ENCODE measurements at regions not wholly inside any gene's neighbourhood (a gene's known extent, or its start where the extent isn't known, plus 50 kb on each side); places are given as distances from the start of the nearest gene placed in this dataset.

DNA sequence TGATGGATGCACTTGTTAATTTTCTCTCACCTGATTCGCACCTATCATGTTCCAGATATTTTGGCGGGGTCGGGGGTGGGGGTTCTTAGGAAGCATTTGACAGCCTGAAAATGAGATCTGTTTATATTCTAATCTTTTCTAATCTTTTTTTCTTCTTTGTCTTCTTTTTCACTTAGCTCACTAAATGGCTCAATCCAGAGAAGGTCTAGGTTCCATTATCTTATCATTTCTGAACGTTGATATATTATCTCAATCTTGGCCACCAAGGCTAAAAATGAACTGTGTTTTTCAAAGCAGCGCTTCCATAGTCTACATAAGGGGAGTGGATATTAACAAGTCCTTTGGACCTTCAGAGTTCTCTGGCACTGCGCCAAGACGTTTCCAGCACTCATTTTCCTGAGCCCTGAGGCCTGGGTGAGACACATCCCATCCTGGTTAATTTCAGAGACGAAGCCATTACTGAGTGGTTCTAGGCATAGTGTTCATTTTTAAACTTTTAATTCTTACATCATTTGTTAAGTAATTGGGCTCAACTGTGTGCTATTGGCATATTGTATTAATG, 229.0 kb downstream of the SOX11 start:
- no peak for DNase-seq

GRCh38 chr2:5923957-5924945, 232.1 kb downstream of the SOX11 start:
- DNase-seq: no peak

DNA sequence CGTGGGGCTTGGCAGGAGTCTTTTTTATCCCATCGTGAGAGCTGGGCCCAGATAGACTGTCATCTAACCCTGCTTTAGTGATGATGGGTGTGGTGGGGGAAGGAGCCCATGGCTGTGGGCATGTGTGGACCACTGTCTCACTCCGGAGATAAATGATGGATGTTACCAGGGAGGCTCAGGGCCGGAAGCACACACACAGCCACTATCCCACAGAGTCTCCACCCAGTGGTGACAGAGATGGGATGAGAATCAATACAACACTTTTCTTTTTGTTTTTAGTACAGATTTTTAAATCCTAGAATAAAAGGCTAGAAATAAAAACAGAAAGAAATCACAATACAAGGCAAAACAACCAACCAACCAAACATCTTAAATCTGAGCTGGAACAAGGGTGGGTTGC, 233.4 kb downstream of the SOX11 start:
- no peak for DNase-seq

DNA sequence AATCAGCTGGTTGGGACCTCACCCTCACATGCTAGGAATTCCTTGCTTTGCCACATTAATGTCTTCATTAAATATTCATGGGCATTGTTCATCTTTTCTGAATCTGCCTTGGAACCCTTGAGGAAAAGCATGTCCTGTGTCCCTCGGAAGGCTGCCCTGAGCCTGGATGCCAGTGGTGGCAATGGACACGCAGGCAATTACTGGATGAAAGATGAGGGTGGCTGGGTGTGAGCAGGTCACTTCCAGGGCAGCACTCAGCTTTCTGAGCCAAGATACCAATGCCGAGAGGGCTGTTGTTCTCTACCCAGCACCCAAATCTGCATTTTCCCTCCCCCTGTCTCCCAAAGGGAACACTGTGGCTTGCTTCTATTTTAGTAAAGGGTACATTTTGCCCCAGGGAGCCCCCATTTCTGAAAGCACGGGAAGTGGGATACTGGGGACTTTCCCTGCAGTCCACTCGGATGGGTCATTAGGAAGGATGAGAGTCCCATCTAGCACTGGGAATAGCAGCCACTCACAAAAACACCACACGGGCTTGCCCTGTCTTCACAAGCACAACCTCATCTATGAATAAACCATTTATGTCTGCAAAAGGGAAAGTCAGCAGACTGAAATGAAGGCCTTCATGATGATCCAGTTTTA, 234.8 kb downstream of the SOX11 start:
- no peak for DNase-seq

GRCh38 chr2:5932556-5933469, 240.6 kb downstream of the SOX11 start:
- DNase-seq: no peak

DNA sequence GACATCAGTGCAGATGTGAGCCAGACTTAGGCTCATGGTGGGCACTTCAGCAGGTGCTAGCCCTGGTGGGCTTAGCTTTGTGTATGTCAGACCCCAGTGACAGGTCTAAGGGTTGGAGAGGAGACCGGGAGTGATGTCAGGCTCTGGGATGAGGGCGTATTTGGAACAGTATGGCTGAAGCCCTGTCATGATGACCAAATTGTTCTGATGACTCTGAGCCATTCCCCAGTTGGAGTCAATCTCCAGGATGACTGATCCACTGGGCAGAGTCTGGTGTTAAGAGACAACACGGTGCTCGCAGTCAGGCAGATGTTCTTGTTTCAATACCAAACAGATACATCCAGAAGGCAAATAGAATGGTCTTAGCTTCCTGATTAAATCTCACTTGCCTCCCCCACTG, 241.5 kb downstream of the SOX11 start:
- DNase-seq: no peak

DNA sequence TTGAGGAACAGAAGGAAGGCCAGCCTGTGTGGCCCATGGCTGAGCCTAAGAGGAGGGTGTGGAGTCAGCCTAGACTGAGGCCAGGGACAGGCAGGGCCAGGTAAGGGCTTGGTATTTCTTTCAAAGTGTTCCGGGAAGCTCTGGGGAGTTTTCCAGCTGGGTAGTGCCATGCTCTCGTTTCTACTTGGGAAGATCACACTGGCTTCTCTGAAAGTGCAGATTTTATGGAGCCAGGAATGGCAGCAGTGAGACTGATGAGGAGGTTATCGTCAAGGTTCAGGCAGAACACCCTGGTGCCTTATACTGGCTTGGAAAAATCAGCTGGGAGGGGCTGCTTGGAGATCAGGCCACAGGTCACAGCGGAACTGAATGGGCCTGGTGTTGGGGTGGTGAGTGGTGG, 245.1 kb downstream of the SOX11 start:
- no peak for DNase-seq

- DNase-seq: no peak
These were observed 245.8 kb downstream of the SOX11 start for GRCh38 chr2:5937851-5938565.

- DNase-seq: no peak
These were observed 246.3 kb downstream of the SOX11 start for GRCh38 chr2:5938566-5938896.

GRCh38 chr2:5939553-5939952, 247.4 kb downstream of the SOX11 start:
- DNase-seq: no peak

- DNase-seq: no peak
These were observed 248.7 kb downstream of the SOX11 start for GRCh38 chr2:5940596-5941535.

- no peak for DNase-seq
These were observed 250.0 kb downstream of the SOX11 start for GRCh38 chr2:5942204-5942603.

GRCh38 chr2:5945742-5946141, 253.6 kb downstream of the SOX11 start:
- no peak for DNase-seq

DNA sequence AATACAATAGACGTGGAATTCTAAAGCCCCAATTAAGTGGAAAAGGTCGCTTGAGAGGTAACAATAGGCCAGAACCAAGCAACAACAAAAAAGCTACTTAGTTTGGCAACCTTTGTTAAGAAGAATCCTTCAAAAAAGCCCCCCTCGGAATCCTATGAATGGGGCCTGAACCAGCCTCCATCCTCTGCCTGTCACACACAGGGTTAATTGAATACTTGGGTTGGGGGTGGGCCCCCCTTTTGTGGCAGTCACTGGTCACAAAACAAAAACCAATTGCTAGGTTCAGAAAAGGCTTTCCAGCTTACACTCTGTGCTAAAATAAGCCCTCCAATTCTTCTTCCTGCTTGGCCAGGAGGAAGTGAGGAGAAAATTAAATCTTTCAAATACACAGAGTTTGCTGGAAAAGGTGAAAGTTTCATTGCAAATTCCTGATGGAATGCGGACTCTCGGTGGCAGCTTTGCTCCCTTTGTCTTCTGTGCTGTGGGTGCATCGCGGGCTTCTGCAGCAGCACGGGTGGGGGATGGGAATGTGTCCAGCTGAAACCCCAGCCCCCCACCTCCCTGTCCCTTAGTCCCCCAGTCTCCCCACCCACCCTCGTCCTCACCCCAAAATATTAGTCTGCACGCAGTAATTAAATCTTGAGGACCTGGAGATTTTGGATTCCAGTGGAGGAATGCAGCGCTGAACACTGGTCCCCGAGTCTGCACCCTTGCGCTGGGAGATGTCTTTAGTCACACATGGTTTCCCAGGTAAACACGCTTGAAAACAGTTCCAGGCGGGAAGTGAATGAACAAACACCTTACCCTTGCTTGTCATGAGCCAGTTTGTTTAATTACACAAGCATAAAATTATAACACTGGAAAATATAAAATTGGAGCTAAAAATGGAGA, 254.3 kb downstream of the SOX11 start:
- DNase-seq: no peak

GRCh38 chr2:5950736-5951135, 258.6 kb downstream of the SOX11 start:
- DNase-seq: no peak

DNA sequence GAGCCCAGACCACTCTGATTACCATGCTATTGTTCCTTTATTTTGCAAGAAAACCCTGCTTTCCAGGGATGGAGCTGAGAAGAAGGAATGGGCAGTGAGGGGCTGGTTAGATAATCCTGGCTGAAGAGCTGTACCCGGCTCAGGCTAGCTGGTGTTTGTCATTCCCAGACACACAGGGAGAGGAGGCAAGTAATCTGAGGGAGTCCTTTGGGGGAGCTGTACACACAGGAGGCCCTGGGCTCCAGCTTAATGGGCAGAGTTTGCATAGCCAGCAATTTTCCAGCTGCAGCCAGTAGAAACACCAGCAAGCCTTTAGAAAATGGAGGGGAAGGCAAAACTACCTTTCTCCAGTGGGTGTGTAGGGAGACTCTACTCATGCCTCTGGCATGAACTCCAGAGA, 259.3 kb downstream of the SOX11 start:
- no peak for DNase-seq

DNA sequence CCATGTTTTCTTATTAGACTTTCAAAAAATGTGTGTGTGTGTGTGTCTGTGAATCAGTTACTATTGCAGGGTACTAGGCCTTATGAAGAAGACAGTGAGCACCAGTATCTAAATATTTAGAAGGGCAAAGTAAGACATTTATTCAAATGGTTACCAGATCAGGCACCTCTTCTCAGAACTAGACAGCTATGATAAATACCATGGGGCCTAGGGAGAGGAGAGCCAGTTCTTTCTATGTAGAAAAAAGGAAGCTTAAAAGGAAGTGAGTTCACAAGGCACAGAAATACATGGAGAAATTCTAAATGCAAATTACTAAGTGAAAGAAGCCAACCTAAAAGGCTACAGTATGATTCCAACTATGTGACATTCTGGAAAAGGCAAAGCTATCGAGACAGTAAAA, 261.3 kb downstream of the SOX11 start:
- no peak for DNase-seq

GRCh38 chr2:5954509-5954908, 262.3 kb downstream of the SOX11 start:
- no peak for DNase-seq

DNA sequence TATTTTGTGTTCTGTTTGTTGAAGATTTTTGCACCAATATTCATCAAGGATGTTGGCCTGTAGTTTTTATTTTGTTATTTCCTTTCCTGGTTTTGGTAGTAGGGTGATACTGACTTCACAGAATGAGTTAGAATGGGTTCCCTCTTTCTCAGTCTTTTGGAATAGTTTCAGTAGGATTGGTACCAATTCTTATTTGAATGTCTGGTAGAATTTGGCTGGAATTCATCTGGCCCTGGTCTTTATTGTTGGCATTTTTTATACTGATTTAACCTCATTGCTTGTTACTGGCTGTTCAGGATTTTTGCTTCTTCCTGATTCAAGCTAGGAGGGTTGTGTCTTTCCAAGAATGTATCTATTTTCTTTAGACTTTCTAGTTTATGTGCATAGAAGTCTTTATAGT, 263.7 kb downstream of the SOX11 start:
- DNase-seq: no peak
